ENCODE measurements at regions not wholly inside any gene's neighbourhood (a gene's known extent, or its start where the extent isn't known, plus 50 kb on each side); places are given as distances from the start of the nearest gene placed in this dataset.

- TF ChIP-seq ELF1 (IDR thresholded peaks at IDR 0.05) (no peak), MXI1 (IDR thresholded peaks at IDR 0.05; ENCODE audit: low read depth, low read length) (no peak)
Measured at GRCh38 chr11:8811571-8811970, 99.4 kb upstream of the AKIP1 start (continued).

GRCh38 chr11:8812438-8812837, 98.6 kb upstream of the AKIP1 start:
- whole genome bisulfite sequencing (ENCODE audit: low lambda C conversion rate): 88% methylated on average over 3 of the region's 3 CpGs
- POLR2A ChIA-PET: interaction anchor here (0.7 kb wide), 1 partner anchor 200 kb away, joined by 3 read pairs; no protein-coding TSS in a partner anchor
- no peaks in the 10 kb centered on the region for H3K27me3 ChIP-seq (ENCODE audit: insufficient read depth)
- H3F3A ChIP-seq (replicated peaks; ENCODE audit: insufficient read depth): peaks cover 34% of the 10 kb centered on the region
- DNase-seq: no peak
- H2AFZ ChIP-seq (ENCODE audit: low read depth): no peak overlapping the region
- H3K79me2 ChIP-seq (ENCODE audit: insufficient read depth): peaks cover 47% of the 10 kb centered on the region
- TF ChIP-seq TAF1 (IDR thresholded peaks at IDR 0.05; ENCODE audit: borderline replicate concordance, low read depth, low read length): no peak
- no peak for TF ChIP-seq POLR2AphosphoS5 (IDR thresholded peaks at IDR 0.05; ENCODE audit: low read depth, low read length)
- no peak for TF ChIP-seq PBX3 (IDR thresholded peaks at IDR 0.05)
- no peak for TF ChIP-seq REST (IDR thresholded peaks at IDR 0.05; ENCODE audit: low read depth, low read length)
- no peak for TF ChIP-seq CHD2 (IDR thresholded peaks at IDR 0.05; ENCODE audit: low read length, partially characterized antibody)
- TF ChIP-seq SMC3 (IDR thresholded peaks at IDR 0.05; ENCODE audit: low read depth, low read length): no peak
- no peak for TF ChIP-seq RXRA (IDR thresholded peaks at IDR 0.05; ENCODE audit: borderline replicate concordance, low read depth)
- TF ChIP-seq CTCF (IDR thresholded peaks at IDR 0.05): no peak
- no peak for TF ChIP-seq IRF3 (IDR thresholded peaks at IDR 0.05; ENCODE audit: low read depth, low read length)
- no peak for TF ChIP-seq EP300 (IDR thresholded peaks at IDR 0.05; ENCODE audit: borderline replicate concordance in 1 of 2, low read depth in 1 of 2, low read length in 1 of 2)
- no peak for TF ChIP-seq RFX5 (IDR thresholded peaks at IDR 0.05; ENCODE audit: low read length)
- no peak for TF ChIP-seq SIN3A (IDR thresholded peaks at IDR 0.05; ENCODE audit: borderline replicate concordance, low read depth, low read length)
- TF ChIP-seq FOXM1 (IDR thresholded peaks at IDR 0.05; ENCODE audit: low read depth): no peak
- no peak for TF ChIP-seq GATA2 (CRISPR knock-in tag; IDR thresholded peaks at IDR 0.05)
- TF ChIP-seq FOSL2 (IDR thresholded peaks at IDR 0.05; ENCODE audit: borderline replicate concordance, low read depth): no peak
- TF ChIP-seq TEAD4 (IDR thresholded peaks at IDR 0.05; ENCODE audit: borderline replicate concordance, insufficient read depth): no peak
- CTCF ChIA-PET: interaction anchor here (0.7 to 1.9 kb wide), 3 partner anchors 10 to 123 kb away, joined by 3 to 5 read pairs (median 3); no protein-coding TSS in a partner anchor
- no peaks in the 10 kb centered on the region for H3K9me3 ChIP-seq
- H3K9me2 ChIP-seq: no peaks in the 10 kb centered on the region
- H3K4me2 ChIP-seq: no peak overlapping the region
- H3K36me3 ChIP-seq (replicated peaks in 1 of 2; ENCODE audit: control insufficient read depth in 1 of 2, insufficient read depth in 2 of 2, low read length in 1 of 2): peaks cover 0 to 4% of the 10 kb centered on the region in 2 experiments
- no peak overlapping the region; a peak in 1 of 4 replicates for H3K27ac ChIP-seq (ENCODE audit: low read depth in 2 of 2, low read length in 1 of 2)
- no peak overlapping the region for H3K9ac ChIP-seq
- H3K4me1 ChIP-seq (ENCODE audit: control insufficient read depth in 1 of 2, insufficient read depth in 2 of 2, low read depth in 1 of 2, low read length in 1 of 2): peaks cover 43 to 45% of the 10 kb centered on the region in 2 experiments
- no peaks in the 10 kb centered on the region for H4K20me1 ChIP-seq (ENCODE audit: insufficient read depth)
- H3K4me3 ChIP-seq (ENCODE audit: low read depth in 2 of 2, low read length in 1 of 2): no peak overlapping the region
